ENCODE measurements at regions not wholly inside any gene's neighbourhood (a gene's known extent, or its start where the extent isn't known, plus 50 kb on each side); places are given as distances from the start of the nearest gene placed in this dataset.
"Not testable (repeated sequence)": the region's sequence is repeated elsewhere in the genome, so short reads cannot be mapped to it uniquely, and the experiment has no call there.

- DNase-seq (ENCODE audit: low spot score): no peak
Measured at GRCh38 chr6:27584326-27584725, 111.4 kb upstream of the ZNF184 start.

- DNase-seq (ENCODE audit: low spot score): no peak
Measured at GRCh38 chr6:27582928-27583725, 110.2 kb upstream of the ZNF184 start.

DNA sequence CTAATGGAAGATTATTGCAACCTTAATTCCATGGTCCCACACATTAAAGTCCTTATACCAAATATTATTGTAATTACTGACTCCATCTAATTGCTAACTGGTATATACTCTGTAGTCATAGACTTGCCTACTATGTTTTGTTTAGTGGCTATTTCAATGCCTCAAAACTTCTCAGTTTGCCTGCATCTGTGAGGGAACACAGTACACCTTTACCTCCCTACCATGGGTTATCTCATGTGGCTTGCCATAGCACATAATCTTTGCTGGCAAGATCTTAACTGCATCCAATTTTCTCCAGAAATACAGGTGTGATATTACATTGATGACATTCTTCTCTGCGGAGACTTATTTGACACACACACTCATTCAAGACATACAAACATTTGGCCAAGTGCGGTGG is 107.1 kb upstream of the ZNF184 start:
- no peak for DNase-seq (ENCODE audit: low spot score)

DNA sequence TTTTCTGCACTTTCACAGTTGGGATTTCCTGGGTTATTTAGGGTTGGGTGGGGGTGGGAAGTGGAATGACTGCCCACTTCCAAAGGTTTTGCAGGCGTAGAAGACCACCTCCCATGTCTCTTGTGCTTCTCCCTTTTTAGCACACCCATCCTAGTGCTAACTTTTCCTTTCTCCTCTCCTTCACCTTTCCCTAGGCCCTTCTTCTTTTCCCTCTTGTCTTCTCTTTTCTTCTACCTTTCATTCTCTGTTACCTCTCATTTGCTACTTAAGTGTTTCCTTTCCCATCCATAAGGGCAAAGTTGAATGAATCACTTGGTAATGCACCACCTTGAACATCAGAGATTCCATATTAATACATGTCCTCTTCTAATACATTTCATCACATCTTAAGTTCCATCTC is 105.0 kb upstream of the ZNF184 start:
- no peak for DNase-seq (ENCODE audit: low spot score)

- DNase-seq (ENCODE audit: low spot score): no peak
Measured at GRCh38 chr6:27575594-27576361, 102.9 kb upstream of the ZNF184 start.

DNA sequence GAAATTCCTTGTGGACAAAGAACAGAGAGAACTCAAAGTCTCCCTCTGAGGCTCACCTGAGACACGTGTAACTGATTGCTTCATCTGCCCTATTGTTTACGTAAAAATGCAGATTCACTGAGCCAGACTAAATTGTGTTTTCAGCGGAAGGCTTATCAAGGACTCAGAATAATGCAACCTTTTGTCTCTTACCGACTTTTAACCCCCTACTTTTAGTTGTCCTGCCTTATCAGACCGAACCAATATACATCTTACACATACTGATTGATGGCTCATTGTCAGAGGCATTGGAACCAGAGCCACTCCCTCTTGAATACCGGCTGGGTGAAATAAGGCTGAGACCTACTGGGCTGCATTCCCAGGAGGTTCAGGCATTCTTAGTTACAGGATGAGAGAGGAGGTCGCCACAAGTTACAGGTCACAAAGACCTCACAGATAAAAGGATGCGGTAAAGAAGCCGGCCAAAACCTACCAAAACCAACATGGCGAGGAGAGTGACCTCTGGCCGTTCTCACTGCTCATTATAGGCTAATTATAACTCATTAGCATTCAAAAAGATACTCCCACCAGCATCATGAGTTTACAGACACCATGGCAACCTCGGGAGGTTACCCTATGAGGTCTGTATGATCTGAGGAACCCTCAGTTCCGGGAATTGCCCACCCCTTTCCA is 95.5 kb upstream of the ZNF184 start:
- DNase-seq (ENCODE audit: low spot score): no peak

DNA sequence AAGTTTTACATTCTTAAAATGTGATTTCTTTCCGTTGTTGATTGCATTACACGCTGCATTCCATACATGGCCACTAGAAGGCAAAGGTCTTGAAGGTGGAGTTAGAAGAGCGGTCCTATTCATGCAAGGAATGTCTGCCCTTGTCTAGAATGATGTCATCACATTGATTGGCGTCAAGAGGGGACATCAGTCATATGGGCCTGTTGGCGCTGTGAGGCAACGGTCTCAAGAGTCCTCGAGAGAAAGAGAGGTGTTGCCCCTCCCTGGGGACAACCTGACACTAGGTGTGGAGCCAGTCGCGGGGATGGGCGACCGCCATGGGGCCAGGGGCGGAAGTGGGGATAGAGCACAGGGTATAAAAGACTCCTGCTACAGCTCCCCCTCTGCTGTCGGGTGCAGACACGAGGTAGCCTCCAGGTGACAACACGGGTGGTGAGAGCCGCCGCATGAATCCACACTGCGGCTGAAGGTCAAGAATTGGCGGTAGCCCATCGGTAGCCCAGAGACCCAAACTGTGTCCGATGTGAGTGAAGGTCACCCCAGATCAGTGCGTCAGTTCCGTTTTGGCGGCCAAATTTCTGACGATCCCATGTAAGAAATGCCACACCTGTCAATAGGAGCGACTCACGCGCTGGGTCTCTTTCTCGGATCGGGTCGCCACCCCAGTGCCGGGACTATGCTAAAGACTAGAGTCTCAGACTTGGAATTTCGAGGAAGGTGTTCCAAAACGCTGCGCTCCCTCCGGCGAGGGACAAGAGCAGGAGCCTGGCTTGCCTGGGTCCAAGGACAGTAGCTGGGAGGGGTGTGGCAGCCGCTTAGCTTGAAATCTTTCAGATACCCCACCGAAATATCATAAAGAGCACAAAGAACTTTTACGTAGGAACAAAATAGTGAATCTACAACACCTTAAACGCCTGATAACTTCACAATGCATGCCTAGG is 93.2 kb upstream of the ZNF184 start:
- no peak for DNase-seq (ENCODE audit: low spot score)

GRCh38 chr6:27562027-27562410 is 89.1 kb upstream of the ZNF184 start:
- no peak for DNase-seq (ENCODE audit: low spot score)

DNA sequence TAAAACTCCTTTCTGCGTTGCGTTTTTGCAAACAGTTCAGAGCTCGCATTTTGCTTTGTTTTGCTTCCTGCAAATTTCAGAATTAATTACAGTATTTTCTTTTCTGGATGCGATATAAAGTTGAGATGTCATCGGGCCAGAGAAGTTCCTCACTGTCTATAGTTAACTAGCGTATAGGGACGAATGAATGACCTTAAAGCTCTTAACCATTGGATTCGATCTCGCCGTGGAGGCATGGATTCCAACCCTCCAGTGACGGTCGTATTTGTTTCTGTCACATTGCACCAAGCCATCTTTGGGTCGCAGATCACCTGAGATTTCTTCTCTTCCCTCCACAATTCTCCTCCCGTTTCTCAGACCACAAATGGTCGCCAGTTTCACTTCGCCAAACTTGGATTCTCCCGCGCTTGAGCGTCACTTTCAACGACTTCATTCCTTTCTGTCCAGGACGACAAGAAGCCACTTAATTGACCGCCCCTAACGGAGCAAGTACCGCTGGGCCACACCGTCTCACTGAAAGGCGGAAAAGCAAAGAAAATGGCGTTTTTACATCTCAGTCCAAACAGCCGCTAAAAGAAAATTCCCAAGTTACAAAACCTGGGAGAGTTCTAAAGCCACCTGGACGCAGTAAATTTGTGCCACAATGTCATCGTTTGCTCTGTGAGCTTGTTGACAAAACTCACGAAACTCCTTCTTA is 85.3 kb upstream of the ZNF184 start:
- no peak for DNase-seq (ENCODE audit: low spot score)

DNA sequence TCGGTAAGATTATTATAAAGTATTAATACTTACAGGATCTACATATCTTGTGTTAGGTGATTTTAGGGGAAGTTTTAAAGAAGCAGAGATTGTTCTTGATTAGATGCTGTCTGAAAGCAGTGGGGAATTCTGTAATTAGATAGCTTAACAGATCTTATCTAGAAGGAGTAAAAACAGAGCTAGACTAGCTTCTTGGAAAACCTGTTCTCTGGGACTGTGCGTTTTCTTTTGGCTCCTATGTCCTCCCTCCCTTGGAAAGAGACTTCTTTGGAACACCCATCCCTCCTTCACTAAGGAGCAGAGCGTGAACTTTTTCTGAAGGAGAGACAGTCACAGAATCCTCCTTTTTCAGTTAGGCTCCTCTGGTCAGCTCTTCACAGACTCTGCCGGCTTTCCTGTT is 83.5 kb upstream of the ZNF184 start:
- DNase-seq (ENCODE audit: low spot score): no peak

DNA sequence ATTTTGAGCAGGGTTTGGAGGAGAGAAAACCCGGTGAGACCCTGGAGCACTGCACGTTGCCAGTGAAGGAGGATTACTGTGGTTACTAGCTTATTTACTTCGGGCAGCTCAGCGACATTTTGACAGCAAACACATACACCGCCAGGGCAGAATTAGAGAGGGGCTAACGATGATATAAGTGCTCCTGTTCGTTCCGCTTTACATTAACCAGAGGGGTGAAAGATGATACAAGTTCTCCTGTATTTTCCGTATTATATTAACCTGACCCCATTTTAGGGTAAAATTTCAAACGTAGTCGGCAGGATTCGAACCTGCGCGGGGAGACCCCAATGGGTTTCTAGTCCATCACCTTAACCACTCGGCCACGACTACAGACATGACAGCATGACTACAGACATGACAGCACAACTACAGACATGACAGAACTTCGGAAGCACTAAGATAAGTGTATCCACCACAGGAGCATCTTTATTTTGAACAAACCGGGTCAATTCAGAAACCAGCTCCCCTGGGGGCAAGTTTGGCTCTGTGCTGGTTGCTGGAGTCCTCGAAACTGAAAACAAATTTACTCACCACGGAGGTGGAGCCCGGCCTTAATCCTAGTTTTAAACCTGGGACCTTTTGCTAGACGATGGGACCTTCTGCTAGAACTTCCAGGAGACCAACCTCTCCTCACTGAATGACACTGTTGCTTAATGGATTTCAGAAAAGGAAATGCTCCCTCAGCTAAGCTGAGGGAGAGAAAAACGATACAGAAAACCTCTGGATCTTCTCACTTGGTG is 80.4 kb upstream of the ZNF184 start:
- no peak for DNase-seq (ENCODE audit: low spot score)

DNA sequence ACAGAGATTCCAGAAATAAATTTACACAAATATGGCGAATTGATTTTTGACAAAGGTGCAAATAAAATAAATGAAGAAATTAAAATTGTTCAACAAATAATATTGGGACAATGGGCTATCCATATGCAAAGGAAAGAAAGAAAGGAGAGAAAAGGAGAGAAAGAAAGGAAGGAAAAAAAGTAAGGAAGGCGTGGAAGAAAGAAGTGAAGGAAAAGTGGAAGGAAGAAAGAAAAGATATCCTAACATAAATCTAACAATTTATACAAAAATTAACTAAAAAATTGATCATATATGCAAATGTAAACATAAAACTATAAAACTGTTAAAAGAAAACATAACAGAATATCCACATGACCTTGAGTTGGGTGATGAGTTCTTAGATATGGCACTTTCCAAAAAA is 78.7 kb upstream of the ZNF184 start:
- DNase-seq (ENCODE audit: low spot score): no peak

DNA sequence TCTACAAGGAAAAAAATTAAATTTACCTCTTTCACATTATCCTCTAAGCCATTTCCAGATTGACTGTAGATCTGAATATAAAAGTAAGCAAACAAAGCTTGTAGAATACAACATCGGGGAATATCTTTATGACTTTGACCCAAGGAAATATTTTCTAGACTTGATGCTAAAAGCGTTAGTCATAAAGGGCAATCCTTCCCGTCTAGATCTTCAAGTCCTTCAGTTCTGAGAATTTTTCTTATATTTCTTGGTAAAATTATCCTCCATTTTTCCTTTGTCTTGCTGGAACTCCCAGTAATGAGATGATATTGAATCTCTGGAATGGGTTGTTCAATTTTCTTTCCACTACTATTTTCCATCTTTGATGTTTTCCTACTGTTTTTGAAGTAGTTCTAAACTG is 77.8 kb upstream of the ZNF184 start:
- no peak for DNase-seq (ENCODE audit: low spot score)

DNA sequence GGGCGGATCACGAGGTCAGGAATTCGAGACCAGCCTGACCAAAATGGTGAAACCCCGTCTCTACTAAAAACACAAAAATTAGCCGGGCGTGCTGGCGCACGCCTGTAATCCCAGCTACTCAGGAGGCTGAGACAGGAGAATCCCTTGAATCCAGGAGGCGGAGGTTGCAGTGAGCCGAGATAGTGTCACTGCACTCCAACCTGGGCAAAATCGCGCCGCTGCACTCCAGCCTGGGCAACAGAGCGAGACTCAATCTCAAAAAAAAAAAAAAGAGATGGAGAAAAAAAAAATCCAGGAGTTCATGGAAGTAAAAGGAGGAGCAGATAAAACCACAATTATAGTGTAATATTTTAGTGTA is 76.3 kb upstream of the ZNF184 start:
- DNase-seq (ENCODE audit: low spot score): not testable (repeated sequence)

- no peak for DNase-seq (ENCODE audit: low spot score)
Measured at GRCh38 chr6:27547157-27548075, 74.5 kb upstream of the ZNF184 start.

- no peak for DNase-seq (ENCODE audit: low spot score)
Measured at GRCh38 chr6:27546522-27546921, 73.6 kb upstream of the ZNF184 start.

GRCh38 chr6:27545271-27546046 is 72.6 kb upstream of the ZNF184 start:
- DNase-seq (ENCODE audit: low spot score): no peak

DNA sequence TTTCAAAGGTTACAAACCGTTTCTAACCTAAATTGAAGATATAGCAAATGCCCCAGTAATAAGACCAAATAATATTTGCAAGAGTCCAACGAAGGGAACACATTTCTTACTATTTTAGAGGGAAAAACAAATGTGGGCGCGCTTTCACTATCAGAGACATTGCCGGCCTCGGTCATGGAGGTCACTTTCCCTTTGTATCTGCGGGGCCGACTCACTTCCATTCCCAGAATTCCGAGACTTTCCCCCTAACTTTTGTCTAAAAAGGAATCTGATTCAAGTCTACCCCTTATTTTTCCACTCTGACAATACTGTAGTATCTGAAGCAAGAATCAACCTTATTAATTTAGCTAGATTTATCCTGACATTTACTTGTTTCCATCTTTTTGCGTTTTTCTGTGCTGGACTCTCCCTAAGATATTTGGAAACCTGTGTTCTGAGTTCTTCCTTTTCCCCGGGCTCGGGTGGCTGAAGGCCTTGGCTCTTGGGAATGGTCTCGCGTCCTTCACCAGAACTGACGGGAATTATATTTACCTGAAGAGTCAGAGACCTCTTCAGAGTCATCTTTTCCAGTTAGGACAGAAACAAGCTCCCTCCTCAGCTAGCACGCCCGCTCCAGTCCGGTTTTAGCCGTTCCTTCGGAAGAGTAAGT is 71.8 kb upstream of the ZNF184 start:
- DNase-seq (ENCODE audit: low spot score): no peak

All from CD4-positive, alpha-beta T cell treated with Interleukin-2 at 100 ng/mL for 4 hours (primary cell).